HepG2 (cell line): ENCODE measurements at regions not wholly inside any gene's neighbourhood (a gene's known extent, or its start where the extent isn't known, plus 50 kb on each side); places are given as distances from the start of the nearest gene placed in this dataset.

Source experiments
- ATAC-seq: fragments of 200-7000 bp; cut with Tn5 transposase; 3 replicates; pipeline ENCODE4 v1.9.1; 2020; ENCODE audit warnings: mild to moderate bottlenecking, moderate library complexity
- BruUV-seq: library from RNA; stranded (reverse); fragments of 400-500 nt; replicated peaks from 2 replicates; lab custom pipeline; 2021; lab: Mats Ljungman, UMichigan
- CTCF ChIA-PET: fragments of 300-600 bp; formaldehyde crosslinking; extraction: SDS; loops from one replicate; lab custom pipeline; 2021; ENCODE audit warnings: low total read pairs, inconsistent platforms, low intra/inter-chr PET ratio; lab: Yijun Ruan, JAX
- POLR2A ChIA-PET: fragments of 350-600 bp; sonication (Branson Sonifier 250); formaldehyde crosslinking; loops from one replicate; lab custom pipeline; 2020; ENCODE audit warnings: antibody characterized with exemption, inconsistent platforms; lab: Yijun Ruan, JAX
- DNase-seq: peaks from one replicate; pipeline ENCODE4 v3.0.0-alpha.2; 2015; ENCODE audit warnings: low spot score
- FAIRE-seq: peaks from 3 replicates; lab custom pipeline; 2011; peaks lifted over from hg19 to GRCh38; lab: Jason Lieb, UNC
- H2AFZ ChIP-seq: one replicate; pipeline ENCODE4 v1.6.1; 2011; ENCODE audit warnings: low read length, inconsistent platforms
- H3K27ac ChIP-seq: fragments of 300-600 bp; 3 replicates; pipeline ENCODE4 v1.8.0; 2011; ENCODE audit warnings: mixed run types, mild to moderate bottlenecking, mixed read lengths, low read length, inconsistent platforms; ENCODE audit not compliant: insufficient read depth; ENCODE audit errors: extremely low read length
- H3K27me3 ChIP-seq, 2 experiments: fragments of 200-600 bp in 1 of 2; 2 replicates in 1 of 2; 3 replicates in 1 of 2; pipeline versions ENCODE4 v1.6.0 to v1.8.0; 2011; ENCODE audit warnings: low read length in 2 of 2, mild to moderate bottlenecking in 2 of 2, moderate library complexity in 2 of 2, inconsistent platforms in 1 of 2; ENCODE audit not compliant: insufficient read depth in 2 of 2, control insufficient read depth in 1 of 2
- H3K36me3 ChIP-seq, 2 experiments: fragments of 200-600 bp in 1 of 2; replicated peaks in 1 of 2; 2 replicates in 1 of 2; 3 replicates in 1 of 2; pipeline versions ENCODE4 v1.5.1 to v1.8.0; 2011; ENCODE audit warnings: low read length in 2 of 2, inconsistent platforms in 1 of 2; ENCODE audit not compliant: insufficient read depth in 2 of 2, control insufficient read depth in 1 of 2
- H3K4me1 ChIP-seq: 2 replicates; pipeline ENCODE4 v1.5.1; 2012; ENCODE audit warnings: low read length, inconsistent platforms; ENCODE audit not compliant: insufficient read depth
- H3K4me2 ChIP-seq: 2 replicates; pipeline ENCODE4 v1.6.0; 2011; ENCODE audit warnings: low read depth, low read length, inconsistent platforms
- H3K4me3 ChIP-seq, 3 experiments: fragments of 200-600 bp in 1 of 3; sonication (generic), shearing (Covaris generic) in 1 of 3; replicated peaks in 1 of 3; 2 replicates each; pipeline ENCODE4 v1.5.1; 2011 to 2016; ENCODE audit warnings: low read length in 3 of 3, inconsistent platforms in 2 of 3, low read depth in 2 of 3, mild to moderate bottlenecking in 2 of 3, control low read depth in 1 of 3, mixed read lengths in 1 of 3; ENCODE audit not compliant: insufficient read depth in 1 of 3
- H3K79me2 ChIP-seq: one replicate; pipeline ENCODE4 v1.6.1; 2011; ENCODE audit warnings: low read length, inconsistent platforms; ENCODE audit not compliant: insufficient read depth
- H3K9ac ChIP-seq: 2 replicates; pipeline ENCODE4 v1.6.0; 2011; ENCODE audit warnings: mild to moderate bottlenecking, low read depth, low read length, inconsistent platforms; ENCODE audit not compliant: insufficient read depth
- H3K9me3 ChIP-seq: 2 replicates; pipeline ENCODE4 v1.5.1; 2012; ENCODE audit warnings: mild to moderate bottlenecking, low read length
- H4K20me1 ChIP-seq: 2 replicates; pipeline ENCODE4 v1.6.0; 2011; ENCODE audit warnings: inconsistent platforms, mild to moderate bottlenecking, low read length, moderate library complexity; ENCODE audit not compliant: insufficient read depth
- BCL6 ChIP-seq: IDR thresholded peaks from 2 replicates; pipeline ENCODE4 v1.6.1; 2016; ENCODE audit warnings: missing genetic modification reagents, missing compliant biosample characterization
- HMG20A ChIP-seq: IDR thresholded peaks from 2 replicates; pipeline ENCODE4 v1.6.1; 2016; ENCODE audit warnings: borderline replicate concordance
- HNF1B ChIP-seq: sonication (generic); formaldehyde crosslinking; IDR thresholded peaks from 2 replicates; pipeline ENCODE4 v1.5.1; 2020; ENCODE audit warnings: mild to moderate bottlenecking, moderate library complexity, missing genetic modification reagents
- NONO ChIP-seq, 2 experiments: fragments of 450-650 bp in 1 of 2; sonication (generic) in 1 of 2; formaldehyde crosslinking in 1 of 2; IDR thresholded peaks in 1 of 2; conservative IDR thresholded peaks in 1 of 2; 2 replicates each; pipeline versions ENCODE4 v1.6.1 to v1.8.0; 2017 to 2022; ENCODE audit warnings: mild to moderate bottlenecking in 1 of 2, missing genetic modification reagents in 1 of 2, moderate library complexity in 1 of 2
- POLR2G ChIP-seq: fragments of 200-400 bp; formaldehyde crosslinking; IDR thresholded peaks from 2 replicates; pipeline ENCODE4 v1.6.1; 2018; ENCODE audit warnings: mild to moderate bottlenecking, low read depth, low read length, moderate library complexity
- RXRA ChIP-seq: sonication (generic); formaldehyde crosslinking; IDR thresholded peaks from 2 replicates; pipeline ENCODE4 v1.5.1; 2020; ENCODE audit warnings: missing genetic modification reagents
- STAT5B ChIP-seq: sonication (generic); formaldehyde crosslinking; IDR thresholded peaks from 2 replicates; pipeline ENCODE4 v1.4.0; 2020; ENCODE audit warnings: missing genetic modification reagents
- ZC3H13 ChIP-seq: sonication (generic); formaldehyde crosslinking; IDR thresholded peaks from 2 replicates; pipeline ENCODE4 v1.8.1; 2023; ENCODE audit warnings: mild to moderate bottlenecking, missing genetic modification reagents, moderate library complexity
- ZNF180 ChIP-seq: sonication (generic); formaldehyde crosslinking; IDR thresholded peaks from 2 replicates; pipeline ENCODE4 v1.4.0; 2020; ENCODE audit warnings: low read depth, missing genetic modification reagents, borderline replicate concordance
- ZNF501 ChIP-seq: sonication (generic); formaldehyde crosslinking; IDR thresholded peaks from 2 replicates; pipeline ENCODE4 v1.5.1; 2020; ENCODE audit warnings: mild to moderate bottlenecking, moderate library complexity, missing genetic modification reagents
- ZNF7 ChIP-seq: IDR thresholded peaks from 2 replicates; pipeline ENCODE4 v1.6.1; 2016; ENCODE audit warnings: missing biosample characterization, missing genetic modification reagents
- ZNF772 ChIP-seq: sonication (generic); formaldehyde crosslinking; IDR thresholded peaks from 2 replicates; pipeline ENCODE4 v1.5.0; 2020; ENCODE audit warnings: mild to moderate bottlenecking, missing genetic modification reagents
- WGBS: methylation state at CpG from one replicate; pipeline ENCODE4 v1.1.6; 2017; ENCODE audit warnings: low lambda C conversion rate; 5-methylcytosine and 5-hydroxymethylcytosine counted together
- in situ Hi-C: cut with HindIII; loops from 2 replicates; pipeline ENCODE4 v1.10.0; 2017; ENCODE audit warnings: low pct_unique_long_range_greater_than_20kb; ENCODE audit not compliant: extremely low pct_ligation_motif_present
- intact Hi-C: fragments of 100-400 bp; cut with micrococcal nuclease; formaldehyde crosslinking; loops from one replicate; pipeline ENCODE4 v1.10.0; 2022; ENCODE audit not compliant: unreplicated experiment
- TF ChIP-seq, protein P1 (sequence below): sonication (generic); formaldehyde crosslinking; conservative IDR thresholded peaks from 2 replicates; pipeline ENCODE4 v1.8.0; 2022; ENCODE audit warnings: mild to moderate bottlenecking, moderate library complexity, missing genetic modification reagents
- TF ChIP-seq, protein P2 (sequence below): sonication (generic); formaldehyde crosslinking; IDR thresholded peaks from 2 replicates; pipeline ENCODE4 v1.5.0; 2020; ENCODE audit warnings: mild to moderate bottlenecking, missing genetic modification reagents

- in situ Hi-C loops (no loop called here), intact Hi-C loops (no loop called here)
- no TSS peak for BruUV-seq
- Histone ChIP-seq H2AFZ (no peak overlapping the region), H3K9ac (no peak overlapping the region), H3K79me2 (no peaks in the 10 kb centered on the region), H3K36me3 (no peaks in the 10 kb centered on the region), H3K4me3 (no peak overlapping the region), H3K4me2 (no peak overlapping the region), H3K27ac (no peak overlapping the region), H3K4me1 (no peaks in the 10 kb centered on the region), H3K9me3 (peaks cover 82% of the 10 kb centered on the region), H3K27me3 (no peaks in the 10 kb centered on the region), H4K20me1 (no peaks in the 10 kb centered on the region)
- ChIA-PET POLR2A (no interaction called here), CTCF (no interaction called here)
- ATAC-seq (no peak), FAIRE-seq (no peak), DNase-seq (no peak)
- no peak for TF ChIP-seq RXRA (CRISPR knock-in tag)
- no peak for TF ChIP-seq ZC3H13 (CRISPR knock-in tag)
- no peak for TF ChIP-seq POLR2G
- no peak for TF ChIP-seq BCL6 (CRISPR knock-in tag)
These were observed 1171.6 kb downstream of the SORCS1 start for GRCh38 chr10:105992928-105993327.

DNA sequence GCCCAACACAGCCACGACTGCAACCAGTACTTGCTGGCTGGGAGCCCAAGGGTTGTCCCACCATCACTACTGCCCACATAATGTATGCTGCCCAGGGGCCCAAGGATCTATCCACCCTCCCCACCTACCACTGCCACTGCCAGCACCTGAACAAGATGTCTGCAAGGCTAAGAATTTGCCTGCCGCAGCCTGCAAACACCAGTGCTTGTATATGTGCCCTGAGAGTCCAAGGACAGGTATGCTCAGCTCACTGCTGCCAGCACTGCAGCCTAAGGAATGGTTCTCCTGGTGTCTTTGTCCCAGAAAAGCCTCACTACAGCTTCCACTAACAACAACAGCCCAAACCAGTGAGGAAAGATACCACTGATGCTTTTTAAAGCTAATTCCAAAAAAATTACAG lies 1174.0 kb downstream of the SORCS1 start:
- no peak for FAIRE-seq
- no peak overlapping the region for H3K4me3 ChIP-seq
- no TSS peak for BruUV-seq
- intact Hi-C loops, result no loop called here
- no peak for DNase-seq
- in situ Hi-C loops, result no loop called here
- no peaks in the 10 kb centered on the region; a peak in 1 of 5 replicates for H3K27me3 ChIP-seq
- ATAC-seq, result no peak
- WGBS, result 50% methylated on average over 2 of the region's 2 CpGs
- no peak overlapping the region for H3K4me2 ChIP-seq
- peaks cover 85% of the 10 kb centered on the region for H3K9me3 ChIP-seq
- CTCF ChIA-PET, result no interaction called here
- H3K4me1 ChIP-seq, result no peaks in the 10 kb centered on the region
- H3K9ac ChIP-seq, result no peak overlapping the region
- H4K20me1 ChIP-seq, result no peaks in the 10 kb centered on the region
- no peaks in the 10 kb centered on the region for H3K79me2 ChIP-seq
- no peak overlapping the region for H3K27ac ChIP-seq
- POLR2A ChIA-PET, result no interaction called here
- no peaks in the 10 kb centered on the region for H3K36me3 ChIP-seq
- H2AFZ ChIP-seq, result no peak overlapping the region
- no peak for TF ChIP-seq ZNF180 (CRISPR knock-in tag)
- TF ChIP-seq ZNF501 (CRISPR knock-in tag), result no peak
- TF ChIP-seq ZNF7, result no peak
- no peak for TF ChIP-seq BCL6 (CRISPR knock-in tag)
- TF ChIP-seq NONO (IDR thresholded peaks at IDR 0.05), result no peak
- no peak for TF ChIP-seq NONO (CRISPR knock-in tag; conservative IDR thresholded peaks at IDR 0.05)
- TF ChIP-seq, protein P1, sequence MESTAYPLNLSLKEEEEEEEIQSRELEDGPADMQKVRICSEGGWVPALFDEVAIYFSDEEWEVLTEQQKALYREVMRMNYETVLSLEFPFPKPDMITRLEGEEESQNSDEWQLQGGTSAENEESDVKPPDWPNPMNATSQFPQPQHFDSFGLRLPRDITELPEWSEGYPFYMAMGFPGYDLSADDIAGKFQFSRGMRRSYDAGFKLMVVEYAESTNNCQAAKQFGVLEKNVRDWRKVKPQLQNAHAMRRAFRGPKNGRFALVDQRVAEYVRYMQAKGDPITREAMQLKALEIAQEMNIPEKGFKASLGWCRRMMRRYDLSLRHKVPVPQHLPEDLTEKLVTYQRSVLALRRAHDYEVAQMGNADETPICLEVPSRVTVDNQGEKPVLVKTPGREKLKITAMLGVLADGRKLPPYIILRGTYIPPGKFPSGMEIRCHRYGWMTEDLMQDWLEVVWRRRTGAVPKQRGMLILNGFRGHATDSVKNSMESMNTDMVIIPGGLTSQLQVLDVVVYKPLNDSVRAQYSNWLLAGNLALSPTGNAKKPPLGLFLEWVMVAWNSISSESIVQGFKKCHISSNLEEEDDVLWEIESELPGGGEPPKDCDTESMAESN (CRISPR knock-in tag), result no peak
- TF ChIP-seq HNF1B (CRISPR knock-in tag), result no peak
- no peak for TF ChIP-seq HMG20A
- no peak for TF ChIP-seq ZNF772 (CRISPR knock-in tag)
- TF ChIP-seq STAT5B (CRISPR knock-in tag), result no peak
- TF ChIP-seq, protein P2, sequence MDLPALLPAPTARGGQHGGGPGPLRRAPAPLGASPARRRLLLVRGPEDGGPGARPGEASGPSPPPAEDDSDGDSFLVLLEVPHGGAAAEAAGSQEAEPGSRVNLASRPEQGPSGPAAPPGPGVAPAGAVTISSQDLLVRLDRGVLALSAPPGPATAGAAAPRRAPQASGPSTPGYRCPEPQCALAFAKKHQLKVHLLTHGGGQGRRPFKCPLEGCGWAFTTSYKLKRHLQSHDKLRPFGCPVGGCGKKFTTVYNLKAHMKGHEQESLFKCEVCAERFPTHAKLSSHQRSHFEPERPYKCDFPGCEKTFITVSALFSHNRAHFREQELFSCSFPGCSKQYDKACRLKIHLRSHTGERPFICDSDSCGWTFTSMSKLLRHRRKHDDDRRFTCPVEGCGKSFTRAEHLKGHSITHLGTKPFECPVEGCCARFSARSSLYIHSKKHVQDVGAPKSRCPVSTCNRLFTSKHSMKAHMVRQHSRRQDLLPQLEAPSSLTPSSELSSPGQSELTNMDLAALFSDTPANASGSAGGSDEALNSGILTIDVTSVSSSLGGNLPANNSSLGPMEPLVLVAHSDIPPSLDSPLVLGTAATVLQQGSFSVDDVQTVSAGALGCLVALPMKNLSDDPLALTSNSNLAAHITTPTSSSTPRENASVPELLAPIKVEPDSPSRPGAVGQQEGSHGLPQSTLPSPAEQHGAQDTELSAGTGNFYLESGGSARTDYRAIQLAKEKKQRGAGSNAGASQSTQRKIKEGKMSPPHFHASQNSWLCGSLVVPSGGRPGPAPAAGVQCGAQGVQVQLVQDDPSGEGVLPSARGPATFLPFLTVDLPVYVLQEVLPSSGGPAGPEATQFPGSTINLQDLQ (CRISPR knock-in tag), result no peak
